GM06990 (cell line): ENCODE measurements at regions not wholly inside any gene's neighbourhood (a gene's known extent, or its start where the extent isn't known, plus 50 kb on each side); places are given as distances from the start of the nearest gene placed in this dataset.
A peak's percentile ranks its signal among the peaks of the same experiment; 100 is the strongest.

ENCODE experiments used
- DNase-seq: peaks from one replicate; pipeline ENCODE4 v3.0.0-alpha.2; 2011; ENCODE audit not compliant: insufficient read length; ENCODE audit errors: extremely low read depth
- H3K27me3 ChIP-seq: replicated peaks from 2 replicates; pipeline ENCODE4 v1.6.0; 2011; ENCODE audit warnings: low read length; ENCODE audit not compliant: control insufficient read depth, insufficient read depth
- H3K36me3 ChIP-seq: 2 replicates; pipeline ENCODE4 v1.5.1; 2011; ENCODE audit warnings: low read length; ENCODE audit not compliant: control insufficient read depth, insufficient read depth
- H3K4me3 ChIP-seq: replicated peaks from 2 replicates; pipeline ENCODE4 v1.5.1; 2011; ENCODE audit warnings: low read depth, mild to moderate bottlenecking, control low read depth, low read length
- CTCF ChIP-seq: IDR thresholded peaks from 2 replicates; pipeline ENCODE4 v1.5.1; 2011; ENCODE audit warnings: low read length, control low read depth, mild to moderate bottlenecking, inconsistent platforms; ENCODE audit not compliant: insufficient read depth, poor library complexity, severe bottlenecking

- H3K36me3 ChIP-seq, result no peaks in the 10 kb centered on the region
- no peak overlapping the region; the same call in 1 of the 2 replicates for H3K4me3 ChIP-seq
- DNase-seq, result peak; percentile 79
- TF ChIP-seq CTCF, result no peak
- H3K27me3 ChIP-seq, result no peaks in the 10 kb centered on the region
These were observed 61.2 kb upstream of the CAMK2D start for GRCh38 chr4:113822555-113823290.

- no peaks in the 10 kb centered on the region for H3K36me3 ChIP-seq
These were observed 60.3 kb upstream of the CAMK2D start for GRCh38 chr4:113821856-113822255.

GRCh38 chr4:113820108-113820507, 58.6 kb upstream of the CAMK2D start:
- no peak for DNase-seq
- no peak overlapping the region for H3K4me3 ChIP-seq
- TF ChIP-seq CTCF, result no peak
- H3K27me3 ChIP-seq, result no peaks in the 10 kb centered on the region
- H3K36me3 ChIP-seq, result no peaks in the 10 kb centered on the region

More at GRCh38 chr4:113821856-113822255, 60.3 kb upstream of the CAMK2D start:
- Histone ChIP-seq H3K4me3 (no peak overlapping the region), H3K27me3 (no peaks in the 10 kb centered on the region)
- TF ChIP-seq CTCF, result no peak
- DNase-seq, result no peak

- H3K4me3 ChIP-seq, result no peak overlapping the region
- DNase-seq, result no peak
- H3K36me3 ChIP-seq, result no peaks in the 10 kb centered on the region
- no peaks in the 10 kb centered on the region for H3K27me3 ChIP-seq
- no peak for TF ChIP-seq CTCF
These were observed 54.3 kb upstream of the CAMK2D start for GRCh38 chr4:113815826-113816225.

- Histone ChIP-seq H3K27me3 (no peaks in the 10 kb centered on the region), H3K36me3 (no peaks in the 10 kb centered on the region), H3K4me3 (no peak overlapping the region)
- TF ChIP-seq CTCF, result no peak
- DNase-seq, result no peak
These were observed 49.8 kb upstream of the CAMK2D start for GRCh38 chr4:113811359-113811758.
